Spleen (tissue), 7 donors: ENCODE measurements at regions not wholly inside any gene's neighbourhood (a gene's known extent, or its start where the extent isn't known, plus 50 kb on each side); places are given as distances from the start of the nearest gene placed in this dataset.

Source experiments
- POLR2A ChIP-seq, 3 donors: fragments of 450-650 bp; IDR thresholded peaks; one replicate each; pipeline ENCODE4 v1.5.1; 2017; ENCODE audit warnings: antibody characterized with exemption in 3 of 3, mild to moderate bottlenecking in 1 of 3
- POLR2AphosphoS5 ChIP-seq, 3 donors: sonication (generic); formaldehyde crosslinking; IDR thresholded peaks; one replicate each; pipeline ENCODE4 v1.5.1; 2017; ENCODE audit warnings: antibody characterized with exemption in 3 of 3
- TF ChIP-seq, protein P1 (sequence below), 11 experiments: fragments of 200-600 bp in 7 of 11; fragments of 450-650 bp in 4 of 11; sonication (generic) in 4 of 11; IDR thresholded peaks in 8 of 11; conservative IDR thresholded peaks in 3 of 11; 1 replicate in 7 of 11; 2 replicates in 4 of 11; pipeline versions ENCODE4 v1.4.0 to v1.8.0; 2016 to 2021; ENCODE audit warnings: antibody characterized with exemption in 11 of 11, inconsistent platforms in 4 of 11, mild to moderate bottlenecking in 1 of 11
- donor health status: DM: no; HTN: no; CAD: no; lungs with moderate emphysema.
- donor health status: DM: no; HTN: no; CAD: no.
- donor health status: DM: no; HTN: no; CAD: no.

DNA sequence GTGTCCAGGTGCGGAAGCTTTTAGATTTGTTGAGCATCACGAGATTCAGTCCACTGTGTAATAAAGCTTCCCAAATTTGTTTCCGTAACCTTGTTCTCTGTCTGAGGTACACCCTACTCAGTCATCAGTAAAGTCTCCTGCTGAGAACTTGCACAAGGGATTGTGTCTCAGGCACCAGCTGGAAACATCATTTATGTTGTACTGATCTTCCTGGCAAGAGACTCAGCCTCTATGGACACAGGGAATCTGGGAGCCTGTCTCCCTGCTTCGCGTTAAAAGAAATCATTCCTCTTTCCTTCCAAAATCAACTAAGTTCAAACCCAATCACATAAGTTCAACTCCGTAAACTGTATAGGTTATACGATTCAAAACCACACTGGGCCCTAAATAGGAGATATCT is 336.8 kb downstream of the GPR37 start:
- TF ChIP-seq POLR2A (IDR thresholded peaks at IDR 0.05) (no peak), POLR2AphosphoS5 (IDR thresholded peaks at IDR 0.05) (no peak)
- TF ChIP-seq, protein P1, sequence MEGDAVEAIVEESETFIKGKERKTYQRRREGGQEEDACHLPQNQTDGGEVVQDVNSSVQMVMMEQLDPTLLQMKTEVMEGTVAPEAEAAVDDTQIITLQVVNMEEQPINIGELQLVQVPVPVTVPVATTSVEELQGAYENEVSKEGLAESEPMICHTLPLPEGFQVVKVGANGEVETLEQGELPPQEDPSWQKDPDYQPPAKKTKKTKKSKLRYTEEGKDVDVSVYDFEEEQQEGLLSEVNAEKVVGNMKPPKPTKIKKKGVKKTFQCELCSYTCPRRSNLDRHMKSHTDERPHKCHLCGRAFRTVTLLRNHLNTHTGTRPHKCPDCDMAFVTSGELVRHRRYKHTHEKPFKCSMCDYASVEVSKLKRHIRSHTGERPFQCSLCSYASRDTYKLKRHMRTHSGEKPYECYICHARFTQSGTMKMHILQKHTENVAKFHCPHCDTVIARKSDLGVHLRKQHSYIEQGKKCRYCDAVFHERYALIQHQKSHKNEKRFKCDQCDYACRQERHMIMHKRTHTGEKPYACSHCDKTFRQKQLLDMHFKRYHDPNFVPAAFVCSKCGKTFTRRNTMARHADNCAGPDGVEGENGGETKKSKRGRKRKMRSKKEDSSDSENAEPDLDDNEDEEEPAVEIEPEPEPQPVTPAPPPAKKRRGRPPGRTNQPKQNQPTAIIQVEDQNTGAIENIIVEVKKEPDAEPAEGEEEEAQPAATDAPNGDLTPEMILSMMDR (IDR thresholded peaks at IDR 0.05 in 8 of 11, conservative IDR thresholded peaks at IDR 0.05 in 3 of 11) = no peak
